ENCODE measurements at regions not wholly inside any gene's neighbourhood (a gene's known extent, or its start where the extent isn't known, plus 50 kb on each side); places are given as distances from the start of the nearest gene placed in this dataset.

- TF ChIP-seq FOXP2 (optimal IDR thresholded peaks at IDR 0.05; ENCODE audit: borderline replicate concordance, extremely low read depth, extremely low read length, insufficient read depth) = no peak
- TF ChIP-seq SIN3A (IDR thresholded peaks at IDR 0.05; ENCODE audit: borderline replicate concordance, insufficient read depth, low read length) = no peak
- no peak for TF ChIP-seq POLR2AphosphoS5 (IDR thresholded peaks at IDR 0.05; ENCODE audit: low read depth, low read length)
- no peak for TF ChIP-seq TAF1 (IDR thresholded peaks at IDR 0.05; ENCODE audit: borderline replicate concordance, insufficient read depth, low read length)
- TF ChIP-seq, protein P1, sequence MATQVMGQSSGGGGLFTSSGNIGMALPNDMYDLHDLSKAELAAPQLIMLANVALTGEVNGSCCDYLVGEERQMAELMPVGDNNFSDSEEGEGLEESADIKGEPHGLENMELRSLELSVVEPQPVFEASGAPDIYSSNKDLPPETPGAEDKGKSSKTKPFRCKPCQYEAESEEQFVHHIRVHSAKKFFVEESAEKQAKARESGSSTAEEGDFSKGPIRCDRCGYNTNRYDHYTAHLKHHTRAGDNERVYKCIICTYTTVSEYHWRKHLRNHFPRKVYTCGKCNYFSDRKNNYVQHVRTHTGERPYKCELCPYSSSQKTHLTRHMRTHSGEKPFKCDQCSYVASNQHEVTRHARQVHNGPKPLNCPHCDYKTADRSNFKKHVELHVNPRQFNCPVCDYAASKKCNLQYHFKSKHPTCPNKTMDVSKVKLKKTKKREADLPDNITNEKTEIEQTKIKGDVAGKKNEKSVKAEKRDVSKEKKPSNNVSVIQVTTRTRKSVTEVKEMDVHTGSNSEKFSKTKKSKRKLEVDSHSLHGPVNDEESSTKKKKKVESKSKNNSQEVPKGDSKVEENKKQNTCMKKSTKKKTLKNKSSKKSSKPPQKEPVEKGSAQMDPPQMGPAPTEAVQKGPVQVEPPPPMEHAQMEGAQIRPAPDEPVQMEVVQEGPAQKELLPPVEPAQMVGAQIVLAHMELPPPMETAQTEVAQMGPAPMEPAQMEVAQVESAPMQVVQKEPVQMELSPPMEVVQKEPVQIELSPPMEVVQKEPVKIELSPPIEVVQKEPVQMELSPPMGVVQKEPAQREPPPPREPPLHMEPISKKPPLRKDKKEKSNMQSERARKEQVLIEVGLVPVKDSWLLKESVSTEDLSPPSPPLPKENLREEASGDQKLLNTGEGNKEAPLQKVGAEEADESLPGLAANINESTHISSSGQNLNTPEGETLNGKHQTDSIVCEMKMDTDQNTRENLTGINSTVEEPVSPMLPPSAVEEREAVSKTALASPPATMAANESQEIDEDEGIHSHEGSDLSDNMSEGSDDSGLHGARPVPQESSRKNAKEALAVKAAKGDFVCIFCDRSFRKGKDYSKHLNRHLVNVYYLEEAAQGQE (IDR thresholded peaks at IDR 0.05; ENCODE audit: insufficient read depth in 1 of 2, low read depth in 2 of 2, low read length in 2 of 2) = no peak
These were observed 246.4 kb downstream of the ZNF621 start for GRCh38 chr3:40771112-40771511.

DNA sequence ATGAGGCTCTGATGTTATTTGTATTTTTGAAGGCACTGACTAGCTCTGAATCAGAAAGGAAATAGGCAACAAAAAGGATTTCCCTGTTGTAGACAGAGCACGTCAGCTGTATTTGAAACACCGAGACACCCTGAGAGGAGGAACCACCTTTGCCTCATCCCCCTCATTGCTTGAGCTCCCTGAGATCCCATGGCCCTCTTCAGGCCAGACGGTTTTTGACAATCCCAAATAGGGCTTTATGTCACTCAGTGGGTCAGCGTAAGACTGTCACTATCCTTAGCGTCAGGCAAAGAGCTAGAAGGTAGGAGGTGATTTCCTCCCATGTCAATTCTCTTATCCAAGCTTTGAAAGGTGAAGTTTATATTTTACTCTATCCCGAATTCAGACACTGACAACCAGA is 254.3 kb downstream of the ZNF621 start:
- TF ChIP-seq SIN3A (IDR thresholded peaks at IDR 0.05; ENCODE audit: borderline replicate concordance, insufficient read depth, low read length) = no peak
- TF ChIP-seq, protein P1 (IDR thresholded peaks at IDR 0.05; ENCODE audit: insufficient read depth in 1 of 2, low read depth in 2 of 2, low read length in 2 of 2) = no peak
- TF ChIP-seq POLR2AphosphoS5 (IDR thresholded peaks at IDR 0.05; ENCODE audit: low read depth, low read length) = no peak
- no peak for TF ChIP-seq FOXP2 (optimal IDR thresholded peaks at IDR 0.05; ENCODE audit: borderline replicate concordance, extremely low read depth, extremely low read length, insufficient read depth)
- no peak for TF ChIP-seq TAF1 (IDR thresholded peaks at IDR 0.05; ENCODE audit: borderline replicate concordance, insufficient read depth, low read length)

GRCh38 chr3:40780291-40780924 is 255.6 kb downstream of the ZNF621 start:
- no peak for TF ChIP-seq SIN3A (IDR thresholded peaks at IDR 0.05; ENCODE audit: borderline replicate concordance, insufficient read depth, low read length)
- no peak for TF ChIP-seq TAF1 (IDR thresholded peaks at IDR 0.05; ENCODE audit: borderline replicate concordance, insufficient read depth, low read length)
- peak; percentile 31 for TF ChIP-seq FOXP2 (optimal IDR thresholded peaks at IDR 0.05; ENCODE audit: borderline replicate concordance, extremely low read depth, extremely low read length, insufficient read depth)

GRCh38 chr3:40780925-40781406 is 256.2 kb downstream of the ZNF621 start:
- TF ChIP-seq TAF1 (IDR thresholded peaks at IDR 0.05; ENCODE audit: borderline replicate concordance, insufficient read depth, low read length) (no peak), SIN3A (IDR thresholded peaks at IDR 0.05; ENCODE audit: borderline replicate concordance, insufficient read depth, low read length) (no peak), FOXP2 (optimal IDR thresholded peaks at IDR 0.05; ENCODE audit: borderline replicate concordance, extremely low read depth, extremely low read length, insufficient read depth) (no peak), POLR2AphosphoS5 (IDR thresholded peaks at IDR 0.05; ENCODE audit: low read depth, low read length) (no peak)
- TF ChIP-seq, protein P1 (IDR thresholded peaks at IDR 0.05; ENCODE audit: insufficient read depth in 1 of 2, low read depth in 2 of 2, low read length in 2 of 2) = no peak

DNA sequence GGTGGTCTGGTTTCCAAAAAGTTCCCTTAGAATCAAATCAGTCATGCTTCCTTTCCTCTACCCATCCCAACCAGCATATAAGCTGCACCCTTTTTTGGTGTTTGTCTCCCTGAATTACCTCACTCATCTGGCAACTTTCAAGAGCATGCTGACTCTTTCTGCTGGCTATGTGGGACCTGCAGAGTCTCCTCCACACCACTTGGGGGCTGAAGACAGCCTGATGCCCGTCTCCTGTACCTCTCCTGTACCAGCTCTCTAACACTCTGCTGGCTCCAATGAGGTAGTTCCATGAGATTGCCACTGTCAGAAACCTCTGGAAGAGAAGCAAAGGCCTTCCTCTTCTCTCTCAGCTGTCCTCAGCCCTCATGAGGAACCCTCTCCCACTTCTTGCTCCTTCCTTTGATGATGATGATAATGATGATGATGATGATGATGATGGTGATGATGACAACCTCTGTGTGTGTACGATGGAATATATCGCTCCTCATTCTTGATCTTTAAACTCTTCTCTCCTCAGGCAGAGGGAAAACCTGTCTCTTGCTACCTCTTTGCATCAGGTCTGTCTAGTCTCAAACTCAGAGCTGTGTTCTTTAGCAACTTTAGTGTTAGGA is 257.5 kb downstream of the ZNF621 start:
- TF ChIP-seq FOXP2 (optimal IDR thresholded peaks at IDR 0.05; ENCODE audit: borderline replicate concordance, extremely low read depth, extremely low read length, insufficient read depth) (no peak), TAF1 (IDR thresholded peaks at IDR 0.05; ENCODE audit: borderline replicate concordance, insufficient read depth, low read length) (no peak), POLR2AphosphoS5 (IDR thresholded peaks at IDR 0.05; ENCODE audit: low read depth, low read length) (no peak), SIN3A (IDR thresholded peaks at IDR 0.05; ENCODE audit: borderline replicate concordance, insufficient read depth, low read length) (no peak)
- TF ChIP-seq, protein P1 (IDR thresholded peaks at IDR 0.05; ENCODE audit: insufficient read depth in 1 of 2, low read depth in 2 of 2, low read length in 2 of 2) = no peak

Data from PFSK-1 (cell line).